ENCODE measurements at regions not wholly inside any gene's neighbourhood (a gene's known extent, or its start where the extent isn't known, plus 50 kb on each side); places are given as distances from the start of the nearest gene placed in this dataset.

GRCh38 chr5:117095346-117096332, 521.0 kb upstream of the SEMA6A start:
- Histone ChIP-seq H3K9me3 (ENCODE audit: control insufficient read depth, insufficient read depth, low read depth, low read length) (no peaks in the 10 kb centered on the region), H3K36me3 (ENCODE audit: control insufficient read depth, insufficient read depth, low read length) (no peaks in the 10 kb centered on the region), H3K9ac (ENCODE audit: low read length) (no peak overlapping the region), H3K4me3 (ENCODE audit: low read depth, low read length) (0 out of 2 replicates have a peak overlapping the region, but pooled peaks have one; percentile 3), H3K4me1 (ENCODE audit: control insufficient read depth, insufficient read depth, low read length) (peaks cover 27% of the 10 kb centered on the region), H3K27me3 (ENCODE audit: control insufficient read depth, insufficient read depth, low read length) (no peaks in the 10 kb centered on the region), H3K27ac (ENCODE audit: low read depth, low read length) (no peak overlapping the region)

- no peaks in the 10 kb centered on the region for H3K36me3 ChIP-seq (ENCODE audit: control insufficient read depth, insufficient read depth, low read length)
- H3K9me3 ChIP-seq (ENCODE audit: control insufficient read depth, insufficient read depth, low read depth, low read length), result no peaks in the 10 kb centered on the region
- peaks cover 27% of the 10 kb centered on the region for H3K4me1 ChIP-seq (ENCODE audit: control insufficient read depth, insufficient read depth, low read length)
- H3K27ac ChIP-seq (ENCODE audit: low read depth, low read length), result no peak overlapping the region
- H3K4me3 ChIP-seq (ENCODE audit: low read depth, low read length), result no peak overlapping the region
- no peak overlapping the region for H3K9ac ChIP-seq (ENCODE audit: low read length)
- H3K27me3 ChIP-seq (ENCODE audit: control insufficient read depth, insufficient read depth, low read length), result no peaks in the 10 kb centered on the region
Measured at GRCh38 chr5:117094114-117094815, 519.6 kb upstream of the SEMA6A start.

GRCh38 chr5:117093653-117094052, 519.0 kb upstream of the SEMA6A start:
- Histone ChIP-seq H3K4me3 (ENCODE audit: low read depth, low read length) (no peak overlapping the region), H3K36me3 (ENCODE audit: control insufficient read depth, insufficient read depth, low read length) (no peaks in the 10 kb centered on the region), H3K27me3 (ENCODE audit: control insufficient read depth, insufficient read depth, low read length) (no peaks in the 10 kb centered on the region), H3K27ac (ENCODE audit: low read depth, low read length) (no peak overlapping the region), H3K4me1 (ENCODE audit: control insufficient read depth, insufficient read depth, low read length) (peaks cover 27% of the 10 kb centered on the region), H3K9me3 (ENCODE audit: control insufficient read depth, insufficient read depth, low read depth, low read length) (no peaks in the 10 kb centered on the region), H3K9ac (ENCODE audit: low read length) (no peak overlapping the region)

GRCh38 chr5:117089001-117089400, 514.4 kb upstream of the SEMA6A start:
- Histone ChIP-seq H3K27me3 (ENCODE audit: control insufficient read depth, insufficient read depth, low read length) (no peaks in the 10 kb centered on the region), H3K4me1 (ENCODE audit: control insufficient read depth, insufficient read depth, low read length) (peaks cover 3% of the 10 kb centered on the region; the same call in 1 of the 2 replicates), H3K36me3 (ENCODE audit: control insufficient read depth, insufficient read depth, low read length) (no peaks in the 10 kb centered on the region), H3K9me3 (ENCODE audit: control insufficient read depth, insufficient read depth, low read depth, low read length) (no peaks in the 10 kb centered on the region), H3K4me3 (ENCODE audit: low read depth, low read length) (no peak overlapping the region), H3K9ac (ENCODE audit: low read length) (no peak overlapping the region), H3K27ac (ENCODE audit: low read depth, low read length) (no peak overlapping the region)

- H3K9me3 ChIP-seq (ENCODE audit: control insufficient read depth, insufficient read depth, low read depth, low read length), result no peaks in the 10 kb centered on the region
- no peak overlapping the region for H3K9ac ChIP-seq (ENCODE audit: low read length)
- H3K4me3 ChIP-seq (ENCODE audit: low read depth, low read length), result no peak overlapping the region
- H3K36me3 ChIP-seq (ENCODE audit: control insufficient read depth, insufficient read depth, low read length), result no peaks in the 10 kb centered on the region
- H3K4me1 ChIP-seq (ENCODE audit: control insufficient read depth, insufficient read depth, low read length), result peaks cover 4% of the 10 kb centered on the region; the same call in 1 of the 2 replicates
- H3K27me3 ChIP-seq (ENCODE audit: control insufficient read depth, insufficient read depth, low read length), result no peaks in the 10 kb centered on the region
- no peak overlapping the region for H3K27ac ChIP-seq (ENCODE audit: low read depth, low read length)
Measured at GRCh38 chr5:117088176-117088575, 513.6 kb upstream of the SEMA6A start.

- H3K9me3 ChIP-seq (ENCODE audit: control insufficient read depth, insufficient read depth, low read depth, low read length), result no peaks in the 10 kb centered on the region
- no peak overlapping the region for H3K9ac ChIP-seq (ENCODE audit: low read length)
- no peaks in the 10 kb centered on the region for H3K27me3 ChIP-seq (ENCODE audit: control insufficient read depth, insufficient read depth, low read length)
- no peaks in the 10 kb centered on the region for H3K36me3 ChIP-seq (ENCODE audit: control insufficient read depth, insufficient read depth, low read length)
- no peak overlapping the region for H3K27ac ChIP-seq (ENCODE audit: low read depth, low read length)
- peaks cover 4% of the 10 kb centered on the region; the same call in 1 of the 2 replicates for H3K4me1 ChIP-seq (ENCODE audit: control insufficient read depth, insufficient read depth, low read length)
- no peak overlapping the region for H3K4me3 ChIP-seq (ENCODE audit: low read depth, low read length)
Measured at GRCh38 chr5:117084067-117084466, 509.4 kb upstream of the SEMA6A start.

GRCh38 chr5:117082977-117083376, 508.4 kb upstream of the SEMA6A start:
- Histone ChIP-seq H3K4me1 (ENCODE audit: control insufficient read depth, insufficient read depth, low read length) (peaks cover 4% of the 10 kb centered on the region; the same call in 1 of the 2 replicates), H3K36me3 (ENCODE audit: control insufficient read depth, insufficient read depth, low read length) (no peaks in the 10 kb centered on the region), H3K9ac (ENCODE audit: low read length) (no peak overlapping the region), H3K9me3 (ENCODE audit: control insufficient read depth, insufficient read depth, low read depth, low read length) (no peaks in the 10 kb centered on the region), H3K4me3 (ENCODE audit: low read depth, low read length) (no peak overlapping the region), H3K27me3 (ENCODE audit: control insufficient read depth, insufficient read depth, low read length) (no peaks in the 10 kb centered on the region), H3K27ac (ENCODE audit: low read depth, low read length) (no peak overlapping the region)

- Histone ChIP-seq H3K9ac (ENCODE audit: low read length) (no peak overlapping the region), H3K27ac (ENCODE audit: low read depth, low read length) (no peak overlapping the region), H3K36me3 (ENCODE audit: control insufficient read depth, insufficient read depth, low read length) (no peaks in the 10 kb centered on the region), H3K27me3 (ENCODE audit: control insufficient read depth, insufficient read depth, low read length) (no peaks in the 10 kb centered on the region), H3K9me3 (ENCODE audit: control insufficient read depth, insufficient read depth, low read depth, low read length) (no peaks in the 10 kb centered on the region), H3K4me3 (ENCODE audit: low read depth, low read length) (no peak overlapping the region), H3K4me1 (ENCODE audit: control insufficient read depth, insufficient read depth, low read length) (peaks cover 12% of the 10 kb centered on the region)
Measured at GRCh38 chr5:117077142-117077541, 502.5 kb upstream of the SEMA6A start.

- H3K4me3 ChIP-seq (ENCODE audit: low read depth, low read length), result no peak overlapping the region
- peak overlapping the region; percentile 2; the same call in 1 of the 2 replicates for H3K27ac ChIP-seq (ENCODE audit: low read depth, low read length)
- no peak overlapping the region for H3K9ac ChIP-seq (ENCODE audit: low read length)
- peaks cover 19% of the 10 kb centered on the region for H3K4me1 ChIP-seq (ENCODE audit: control insufficient read depth, insufficient read depth, low read length)
- H3K36me3 ChIP-seq (ENCODE audit: control insufficient read depth, insufficient read depth, low read length), result no peaks in the 10 kb centered on the region
- no peaks in the 10 kb centered on the region for H3K9me3 ChIP-seq (ENCODE audit: control insufficient read depth, insufficient read depth, low read depth, low read length)
- no peaks in the 10 kb centered on the region for H3K27me3 ChIP-seq (ENCODE audit: control insufficient read depth, insufficient read depth, low read length)
Measured at GRCh38 chr5:117072439-117072838, 497.8 kb upstream of the SEMA6A start.

- no peaks in the 10 kb centered on the region for H3K27me3 ChIP-seq (ENCODE audit: control insufficient read depth, insufficient read depth, low read length)
- H3K27ac ChIP-seq (ENCODE audit: low read depth, low read length), result no peak overlapping the region
- H3K4me1 ChIP-seq (ENCODE audit: control insufficient read depth, insufficient read depth, low read length), result 0 out of 2 replicates have a peak, but pooled peaks cover 7% of the 10 kb centered on the region
- H3K36me3 ChIP-seq (ENCODE audit: control insufficient read depth, insufficient read depth, low read length), result no peaks in the 10 kb centered on the region
- H3K9me3 ChIP-seq (ENCODE audit: control insufficient read depth, insufficient read depth, low read depth, low read length), result no peaks in the 10 kb centered on the region
- H3K4me3 ChIP-seq (ENCODE audit: low read depth, low read length), result no peak overlapping the region
- H3K9ac ChIP-seq (ENCODE audit: low read length), result no peak overlapping the region
Measured at GRCh38 chr5:117065800-117066199, 491.2 kb upstream of the SEMA6A start.

GRCh38 chr5:117065161-117065560, 490.5 kb upstream of the SEMA6A start:
- Histone ChIP-seq H3K9ac (ENCODE audit: low read length) (no peak overlapping the region), H3K4me1 (ENCODE audit: control insufficient read depth, insufficient read depth, low read length) (0 out of 2 replicates have a peak, but pooled peaks cover 7% of the 10 kb centered on the region), H3K27me3 (ENCODE audit: control insufficient read depth, insufficient read depth, low read length) (no peaks in the 10 kb centered on the region), H3K4me3 (ENCODE audit: low read depth, low read length) (no peak overlapping the region), H3K27ac (ENCODE audit: low read depth, low read length) (no peak overlapping the region), H3K9me3 (ENCODE audit: control insufficient read depth, insufficient read depth, low read depth, low read length) (no peaks in the 10 kb centered on the region), H3K36me3 (ENCODE audit: control insufficient read depth, insufficient read depth, low read length) (no peaks in the 10 kb centered on the region)
